CD4-positive, alpha-beta T cell treated with Interleukin-15 for 1 hour (primary cell): ENCODE measurements at regions not wholly inside any gene's neighbourhood (a gene's known extent, or its start where the extent isn't known, plus 50 kb on each side); places are given as distances from the start of the nearest gene placed in this dataset.
"Not testable (repeated sequence)": the region's sequence is repeated elsewhere in the genome, so short reads cannot be mapped to it uniquely, and the experiment has no call there.

Experiments
- DNase-seq: peaks from one replicate; pipeline ENCODE4 v3.0.0-alpha.2; 2020

DNA sequence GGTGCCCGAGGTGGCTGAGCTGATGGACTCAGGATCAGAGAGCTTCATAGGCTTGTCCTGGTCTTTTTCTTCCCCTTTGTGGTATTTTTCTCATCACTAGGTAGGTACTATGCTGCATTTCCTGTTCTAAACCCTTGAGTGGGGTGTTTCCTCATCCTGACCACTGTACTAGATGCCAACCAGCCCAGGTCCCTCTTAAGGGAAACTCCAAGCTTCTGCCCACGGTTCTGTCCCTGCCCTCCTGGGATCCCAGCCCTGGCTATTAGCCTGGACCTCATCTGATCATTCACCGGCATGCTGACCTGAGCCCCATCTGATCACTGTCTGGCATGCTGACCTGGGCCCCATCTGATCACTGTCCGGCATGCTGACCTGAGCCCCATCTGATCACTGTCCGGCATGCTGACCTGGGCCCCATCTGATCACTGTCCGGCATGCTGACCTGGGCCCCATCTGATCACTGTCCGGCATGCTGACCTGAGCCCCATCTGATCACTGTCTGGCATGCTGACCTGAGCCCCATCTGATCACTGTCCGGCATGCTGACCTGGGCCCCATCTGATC lies 207.6 kb downstream of the NDUFA10 start:
- DNase-seq = not testable (repeated sequence)

DNA sequence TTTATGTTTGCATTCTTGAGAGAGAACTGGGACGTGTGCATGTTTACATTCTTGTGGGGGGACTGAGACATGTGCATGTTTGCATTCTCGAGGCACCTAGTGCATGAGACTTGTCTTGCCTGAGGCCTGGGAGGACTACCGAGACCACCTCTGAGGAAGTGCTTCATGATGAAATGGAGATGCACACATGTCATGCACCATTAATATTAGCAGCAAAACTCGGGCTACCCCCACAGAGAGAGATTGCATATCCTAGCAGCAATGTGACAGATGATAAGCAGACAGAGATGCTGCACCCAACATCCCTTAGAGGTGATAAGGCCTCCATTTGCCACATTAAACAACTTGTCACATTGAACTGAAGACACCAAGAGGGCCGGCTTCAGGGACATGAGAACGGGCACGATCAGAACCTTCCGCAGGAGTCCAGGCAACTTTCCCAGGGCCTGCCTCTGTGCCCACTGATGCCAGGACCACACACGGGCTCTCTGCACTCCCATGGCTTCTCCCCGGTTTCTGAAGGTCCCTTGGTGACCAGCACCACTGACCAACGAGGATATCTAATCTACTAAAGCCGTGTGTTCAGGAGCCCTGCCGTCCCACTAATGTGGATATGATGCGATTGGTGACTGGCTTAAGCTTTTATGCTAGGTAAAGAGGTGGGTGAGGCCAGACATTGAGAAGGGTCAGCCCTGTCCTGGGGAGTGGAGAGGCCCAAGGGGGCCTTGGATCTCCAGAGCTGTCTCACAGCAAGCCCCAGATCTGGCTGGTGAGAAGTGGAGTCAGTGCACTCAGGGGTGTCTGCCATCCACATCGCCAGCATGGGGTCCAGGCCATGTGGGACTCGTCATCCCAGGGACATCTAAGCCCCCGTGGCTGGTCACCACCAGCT lies 208.3 kb downstream of the NDUFA10 start:
- DNase-seq = no peak

DNA sequence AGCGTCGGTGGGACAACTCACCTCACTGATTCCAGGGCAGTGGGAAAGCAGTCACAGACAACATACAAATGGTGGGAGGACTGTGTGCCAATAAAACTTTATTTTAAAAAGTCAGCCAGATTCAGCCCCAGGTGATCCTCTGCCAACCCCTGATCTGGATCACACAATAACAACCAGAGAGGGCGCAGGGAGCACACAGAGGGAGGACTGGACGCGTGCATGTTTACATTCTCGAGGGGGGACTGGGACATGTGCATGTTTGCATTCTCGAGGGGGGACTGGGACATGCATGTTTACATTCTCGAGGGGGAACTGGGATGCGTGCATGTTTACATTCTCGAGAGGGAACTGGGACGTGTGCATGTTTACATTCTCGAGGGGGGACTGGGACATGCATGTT lies 209.5 kb downstream of the NDUFA10 start:
- DNase-seq = no peak

DNA sequence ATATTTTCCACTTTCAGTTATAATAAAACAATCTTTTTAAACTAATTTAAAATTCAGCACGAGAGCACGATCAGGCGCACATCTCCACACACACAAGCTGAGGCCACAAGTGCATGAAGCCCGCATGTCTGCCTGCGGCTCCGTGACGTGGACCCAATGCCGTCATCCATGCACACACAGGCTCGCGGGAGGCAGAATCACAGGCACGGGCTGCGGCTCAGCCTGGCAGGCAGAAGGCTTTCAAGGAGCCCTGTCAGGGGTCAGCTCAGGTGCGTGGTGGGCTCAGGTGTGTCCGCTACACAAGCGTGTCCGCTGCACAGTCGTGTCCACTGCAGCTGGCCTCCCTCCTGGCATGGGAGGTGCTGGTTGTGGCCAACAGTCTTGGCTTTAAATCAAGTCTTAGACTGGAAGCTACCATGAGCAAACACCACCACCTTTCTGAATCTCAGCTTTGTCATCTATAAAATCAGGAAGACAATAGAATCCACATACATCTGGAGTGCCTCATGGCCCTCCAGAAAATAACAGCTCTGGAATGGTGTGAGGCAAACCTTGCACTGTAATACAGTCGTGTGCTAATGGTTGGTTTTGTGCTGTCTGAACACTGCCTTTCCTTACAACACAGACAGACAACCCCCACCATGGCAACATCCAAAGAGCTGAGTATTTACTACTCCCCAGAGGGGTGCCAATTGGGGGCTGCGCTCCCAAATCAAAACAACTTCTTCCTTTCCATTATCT lies 210.1 kb downstream of the NDUFA10 start:
- no peak for DNase-seq

DNA sequence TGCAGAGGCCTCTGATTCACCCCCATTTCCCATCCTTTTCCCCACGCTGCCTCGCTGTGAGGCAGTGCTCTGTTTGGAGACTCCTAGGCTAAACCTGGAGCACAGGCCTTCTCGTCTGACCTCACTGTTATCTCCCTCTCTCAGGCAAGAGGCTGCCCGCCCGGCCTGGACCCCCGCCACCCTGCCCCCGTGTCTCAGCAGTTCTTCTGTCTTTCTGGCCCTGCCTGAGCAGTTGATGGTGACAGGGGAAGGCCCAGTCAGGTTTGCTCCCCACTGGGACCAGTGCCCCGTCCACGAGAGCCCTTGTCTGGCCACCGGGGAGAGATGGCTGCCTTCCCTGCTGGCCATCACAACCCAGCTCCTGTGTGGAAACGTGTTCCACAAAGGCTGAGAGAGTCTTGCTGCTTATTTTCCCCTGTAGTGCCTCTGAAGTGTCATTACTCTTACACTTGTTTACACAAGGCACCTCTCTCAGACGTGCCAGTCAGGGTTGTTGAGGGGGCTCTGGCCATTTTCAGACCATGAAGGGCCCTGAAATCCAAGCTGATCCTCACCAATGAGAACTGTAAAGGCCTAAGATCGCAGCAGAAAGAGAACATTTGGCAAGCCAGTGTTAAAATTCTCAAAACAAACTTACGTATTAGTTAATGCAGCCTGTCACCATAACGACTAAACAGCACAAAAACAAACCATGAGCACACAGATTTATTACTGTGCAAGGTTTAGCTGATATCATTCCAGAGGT lies 210.9 kb downstream of the NDUFA10 start:
- DNase-seq = no peak

DNA sequence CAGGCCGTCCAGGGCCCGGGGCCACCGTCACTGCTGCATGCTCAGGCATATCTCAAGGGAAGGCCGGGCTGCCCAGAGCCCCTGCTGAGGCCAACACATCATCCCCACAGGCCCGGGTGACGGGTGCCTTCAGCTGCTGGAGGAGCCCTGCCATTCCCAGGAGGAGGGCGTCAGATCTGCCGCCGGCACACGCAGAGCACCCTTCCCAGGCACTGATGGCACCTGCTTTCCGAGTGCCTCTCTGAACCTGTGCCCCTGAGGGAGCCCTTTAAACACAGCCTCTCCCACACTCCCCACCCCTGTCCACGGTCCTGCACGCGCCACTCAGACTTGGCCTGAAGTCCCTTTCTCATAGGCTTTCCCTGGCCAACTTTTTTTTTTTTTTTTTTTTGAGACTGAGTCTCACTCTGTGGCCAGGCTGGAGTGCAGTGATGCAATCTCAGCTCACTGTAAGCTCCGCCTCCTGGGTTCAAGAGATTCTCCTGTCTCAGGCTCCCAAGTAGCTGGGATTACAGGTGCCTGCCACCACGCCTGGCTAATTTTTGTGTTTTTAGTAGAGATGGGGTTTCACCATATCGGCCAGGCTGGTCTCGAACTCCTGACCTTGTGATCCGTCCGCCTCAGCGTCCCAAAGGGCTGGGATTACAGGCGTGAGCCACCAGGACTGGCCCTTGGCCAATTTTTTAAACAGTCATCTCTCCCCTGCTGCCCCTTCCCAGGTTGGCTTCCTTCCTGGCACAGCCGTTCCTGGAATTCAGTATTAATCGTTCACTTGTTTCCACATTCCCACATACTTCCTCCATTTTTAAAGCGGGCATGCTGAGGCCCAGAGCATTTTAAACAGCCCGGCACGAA lies 211.7 kb downstream of the NDUFA10 start:
- DNase-seq = no peak

DNA sequence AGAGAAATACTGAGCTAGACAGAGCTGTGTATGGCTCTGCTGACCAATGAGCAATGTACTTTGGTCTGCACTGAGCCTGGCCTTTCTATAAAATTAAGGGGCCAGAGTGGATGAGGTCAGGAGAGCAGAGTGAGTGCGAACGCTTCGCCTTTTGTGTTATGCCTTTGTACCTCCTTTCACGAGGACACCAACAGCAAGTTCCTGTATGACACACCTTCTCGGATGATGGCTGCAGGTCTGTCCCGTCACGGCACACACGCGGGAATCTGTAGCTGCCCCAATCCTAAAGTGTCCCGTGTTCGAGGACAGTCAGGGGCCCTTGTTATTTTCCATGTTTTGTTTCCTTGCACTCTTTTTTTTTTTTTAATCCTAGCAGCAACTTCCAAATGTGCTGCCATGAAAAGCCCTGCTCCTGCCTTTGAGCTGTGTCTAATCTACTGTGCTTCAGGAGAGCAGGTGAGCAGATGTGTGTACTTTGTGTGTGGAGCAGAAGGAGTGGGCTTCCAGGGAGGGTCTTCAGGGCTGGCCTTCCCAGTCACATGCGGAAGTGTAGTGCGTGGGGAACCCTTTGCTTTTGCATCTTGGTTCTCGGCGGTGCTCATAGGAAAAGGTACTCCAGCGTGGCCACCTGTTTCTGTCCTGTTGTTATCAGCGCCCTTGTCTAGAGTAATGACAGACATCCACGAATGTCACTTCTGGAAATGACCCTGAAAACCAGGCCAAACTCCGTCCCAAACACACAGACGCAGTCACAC lies 213.2 kb downstream of the NDUFA10 start:
- no peak for DNase-seq

DNA sequence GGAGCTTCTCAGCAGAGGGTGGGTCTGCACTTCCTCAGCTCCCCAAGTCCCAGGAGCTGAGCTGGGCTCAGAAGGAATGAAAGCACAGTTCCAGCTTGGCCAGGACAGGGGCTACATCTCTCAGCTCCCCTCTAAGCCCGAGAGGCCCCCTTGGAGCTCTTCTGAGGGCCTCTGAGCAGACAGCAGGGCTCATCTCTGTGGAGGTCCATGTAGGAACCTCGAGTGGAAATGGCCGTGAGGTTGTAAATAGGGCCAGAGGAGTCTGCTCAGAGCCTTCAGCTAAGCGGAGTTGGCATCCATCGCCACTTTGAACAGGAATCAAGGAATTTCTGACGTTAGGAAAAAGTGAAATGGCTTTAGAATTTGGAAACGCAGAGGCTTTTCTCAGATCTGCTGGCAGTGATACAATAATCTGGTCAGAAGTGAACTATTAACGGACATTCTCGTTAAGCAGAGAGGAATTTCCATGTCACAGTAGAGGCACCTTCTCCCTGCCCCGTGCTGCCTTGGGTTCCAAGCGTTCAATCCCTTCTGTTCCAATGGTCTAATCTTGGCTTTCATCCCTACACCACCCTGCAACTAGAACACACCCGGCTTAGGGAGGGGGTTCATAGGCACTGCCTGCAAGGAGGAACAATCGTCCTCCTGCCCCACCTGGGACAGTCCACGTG lies 213.9 kb downstream of the NDUFA10 start:
- no peak for DNase-seq

DNA sequence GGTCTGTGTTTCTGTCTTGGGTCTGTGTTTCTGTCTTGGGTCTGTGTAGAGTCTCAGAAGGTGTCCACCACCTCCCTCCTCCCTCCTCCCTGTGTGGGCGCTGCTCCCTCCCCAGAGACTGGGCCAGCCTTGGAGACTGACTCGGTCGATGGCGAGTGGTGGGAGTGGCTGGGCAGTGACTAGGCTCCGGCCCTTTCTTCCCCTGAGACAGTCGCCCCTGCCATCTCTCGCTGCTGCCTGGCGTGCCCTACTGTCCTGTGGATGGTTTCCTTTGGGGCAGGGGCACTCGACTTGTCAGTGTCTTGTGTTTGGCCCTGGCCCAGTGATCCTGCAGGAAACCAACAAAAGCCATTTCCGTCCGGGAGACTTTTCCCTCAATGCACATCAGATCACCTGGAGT lies 215.8 kb downstream of the NDUFA10 start:
- no peak for DNase-seq

DNA sequence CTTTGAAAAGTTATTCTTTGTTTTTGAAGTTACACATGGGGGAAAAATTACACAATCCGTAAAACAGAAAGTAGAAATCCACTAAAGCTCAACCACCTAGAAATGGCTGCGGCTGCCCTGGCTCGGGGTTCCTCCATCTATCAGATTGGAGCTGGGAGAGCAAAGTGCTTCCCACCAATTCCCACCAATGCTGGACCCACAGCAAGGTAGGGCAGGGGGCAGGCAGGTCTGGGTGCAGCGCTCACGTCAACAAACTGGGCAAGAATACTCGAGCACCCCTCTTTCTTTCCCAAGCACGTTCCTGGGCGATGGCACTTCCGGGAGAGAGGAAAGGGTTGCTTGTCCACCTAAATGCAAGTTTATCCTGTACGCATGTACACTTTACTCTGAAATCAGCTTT lies 217.6 kb downstream of the NDUFA10 start:
- no peak for DNase-seq

DNA sequence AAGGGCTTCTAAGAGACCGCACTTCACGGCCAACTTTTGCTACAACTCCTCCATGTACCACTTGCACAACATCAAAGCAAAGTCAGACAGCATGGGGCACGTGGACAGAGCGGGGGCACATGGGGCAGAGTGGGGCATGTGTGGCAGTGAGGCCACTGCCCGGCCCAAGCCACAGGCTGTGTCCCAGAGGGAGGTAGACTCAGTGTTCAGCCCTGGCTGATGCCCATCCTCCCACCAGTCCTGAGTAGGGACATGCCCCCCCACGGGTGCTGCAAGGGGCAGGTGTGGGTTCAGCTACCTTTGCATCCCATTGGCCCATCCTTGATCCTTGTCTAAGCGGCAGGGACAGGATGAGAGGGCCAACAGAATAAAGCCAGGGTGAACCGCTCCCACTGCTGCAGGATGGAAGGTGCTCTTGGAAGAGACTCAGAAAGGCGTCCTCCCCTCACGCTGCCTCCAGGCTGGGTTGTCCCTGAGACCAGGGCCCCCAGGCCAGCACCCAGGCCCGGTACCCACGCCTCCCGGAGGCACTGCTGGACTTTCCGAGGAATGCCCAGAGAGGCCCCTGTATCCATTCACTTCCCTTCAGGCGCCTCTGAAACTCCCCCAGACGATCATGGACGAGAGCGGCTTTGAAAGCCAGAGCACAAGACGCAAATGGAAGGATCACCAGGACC lies 218.2 kb downstream of the NDUFA10 start:
- DNase-seq = no peak

DNA sequence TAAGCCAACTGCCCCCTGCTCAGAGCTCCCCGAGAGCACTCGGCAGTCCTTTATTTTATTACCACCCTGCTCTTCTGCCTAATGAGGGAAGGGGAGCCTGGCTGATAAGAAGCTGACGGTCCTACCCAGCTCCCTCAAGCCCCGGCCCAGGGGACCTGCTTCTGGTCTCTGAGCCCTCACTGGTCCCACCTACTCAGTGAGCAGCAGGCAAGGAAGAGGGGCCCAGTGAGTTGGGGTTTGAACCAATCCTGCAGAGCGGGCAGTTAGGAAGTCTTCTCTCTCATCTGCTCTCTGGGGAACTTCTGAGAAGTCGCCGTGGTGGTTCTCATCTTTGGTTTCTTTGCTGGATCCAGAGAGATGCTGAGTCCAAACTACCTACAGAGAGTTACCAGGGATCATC lies 218.9 kb downstream of the NDUFA10 start:
- DNase-seq = no peak

DNA sequence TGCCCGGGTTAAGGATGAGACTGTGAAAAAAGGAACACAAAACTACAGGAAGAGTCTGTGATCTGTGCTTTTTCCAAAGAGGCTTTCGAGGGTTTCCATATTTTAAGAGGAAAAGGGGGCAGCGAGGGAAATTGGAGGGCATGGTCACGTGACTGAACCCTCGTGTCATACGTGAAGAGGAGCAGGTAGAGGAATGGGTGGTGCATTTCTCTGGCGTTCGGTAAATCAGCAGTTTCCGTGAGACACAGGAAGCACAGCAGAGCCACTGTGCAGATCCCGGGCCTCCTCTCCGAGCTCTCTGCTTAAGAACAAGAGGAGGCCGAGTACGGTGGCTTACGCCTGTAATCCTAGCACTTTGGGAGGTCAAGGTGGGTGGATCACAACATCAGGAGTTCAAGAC lies 219.7 kb downstream of the NDUFA10 start:
- no peak for DNase-seq

DNA sequence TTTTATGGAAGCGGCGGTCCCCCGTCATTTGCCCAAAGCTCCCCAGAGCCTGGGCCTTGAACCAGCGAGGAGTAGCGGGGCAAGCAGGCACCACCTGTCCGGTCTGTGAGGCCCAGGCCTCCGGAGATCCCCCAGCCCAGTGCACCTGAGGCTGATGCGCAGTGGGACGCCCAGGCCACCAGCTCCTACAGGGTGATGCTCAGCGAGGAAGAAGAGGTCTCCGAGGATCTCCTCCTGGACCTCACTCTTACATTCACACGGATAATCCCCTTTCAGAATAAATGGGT lies 220.2 kb downstream of the NDUFA10 start:
- no peak for DNase-seq

DNA sequence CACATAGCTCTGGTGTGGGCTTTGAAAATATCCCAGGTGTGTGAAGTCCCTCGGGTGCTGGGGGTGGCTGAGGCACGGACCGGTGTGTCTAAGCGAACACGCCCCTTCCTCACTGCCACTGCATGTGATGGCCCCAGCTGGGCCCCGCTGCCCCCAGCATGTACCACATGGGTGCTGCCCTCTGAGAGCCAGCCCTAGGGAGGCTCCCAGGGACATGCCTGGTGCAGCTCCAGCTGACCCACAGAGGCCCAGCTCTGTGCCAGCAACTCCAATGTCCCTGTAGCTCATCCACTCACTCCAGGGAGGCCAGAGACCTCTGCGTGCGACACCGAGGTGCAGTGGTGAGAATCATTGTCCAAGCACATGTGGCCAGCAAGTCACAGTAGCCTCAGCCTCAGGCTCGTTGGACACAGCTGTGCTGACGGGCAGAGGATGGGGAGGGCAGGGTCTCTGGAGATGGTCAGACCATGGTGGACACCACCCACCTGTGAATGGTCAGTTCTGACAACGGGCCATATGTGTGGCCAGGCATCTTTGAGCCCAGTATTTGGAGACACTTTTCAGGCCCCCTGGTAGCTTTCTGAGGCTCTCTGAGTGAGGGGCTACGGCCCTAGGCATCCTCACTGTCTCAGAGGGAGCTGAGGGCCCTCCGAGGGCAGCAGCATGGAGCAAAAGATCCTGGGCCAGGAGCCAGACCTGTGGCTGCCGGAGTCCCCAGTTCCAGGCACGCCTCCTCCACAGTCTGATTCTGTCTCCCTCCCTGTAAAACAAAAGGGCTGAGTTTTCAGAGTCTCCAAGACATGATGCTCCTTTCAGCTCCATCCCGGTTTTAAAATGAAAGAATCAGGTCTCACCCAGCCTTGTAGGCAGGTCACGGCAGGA lies 220.7 kb downstream of the NDUFA10 start:
- no peak for DNase-seq

DNA sequence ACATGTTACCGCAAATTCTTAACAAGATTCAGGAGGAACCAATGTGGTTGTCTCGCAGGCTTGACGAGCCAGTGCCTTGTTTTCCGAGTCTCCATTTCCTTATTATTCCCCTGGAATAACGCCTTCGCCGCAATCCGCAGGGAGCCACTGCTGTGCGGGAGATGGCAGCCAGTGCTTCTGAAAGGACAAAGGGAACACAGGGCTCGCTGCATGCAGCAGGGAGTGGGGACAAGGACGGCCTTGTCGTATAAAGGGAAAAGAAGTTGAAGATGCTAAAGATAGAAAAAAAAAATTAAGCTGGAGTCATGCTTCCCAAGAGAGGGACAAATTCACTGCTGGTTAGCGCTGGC lies 221.4 kb downstream of the NDUFA10 start:
- no peak for DNase-seq

DNA sequence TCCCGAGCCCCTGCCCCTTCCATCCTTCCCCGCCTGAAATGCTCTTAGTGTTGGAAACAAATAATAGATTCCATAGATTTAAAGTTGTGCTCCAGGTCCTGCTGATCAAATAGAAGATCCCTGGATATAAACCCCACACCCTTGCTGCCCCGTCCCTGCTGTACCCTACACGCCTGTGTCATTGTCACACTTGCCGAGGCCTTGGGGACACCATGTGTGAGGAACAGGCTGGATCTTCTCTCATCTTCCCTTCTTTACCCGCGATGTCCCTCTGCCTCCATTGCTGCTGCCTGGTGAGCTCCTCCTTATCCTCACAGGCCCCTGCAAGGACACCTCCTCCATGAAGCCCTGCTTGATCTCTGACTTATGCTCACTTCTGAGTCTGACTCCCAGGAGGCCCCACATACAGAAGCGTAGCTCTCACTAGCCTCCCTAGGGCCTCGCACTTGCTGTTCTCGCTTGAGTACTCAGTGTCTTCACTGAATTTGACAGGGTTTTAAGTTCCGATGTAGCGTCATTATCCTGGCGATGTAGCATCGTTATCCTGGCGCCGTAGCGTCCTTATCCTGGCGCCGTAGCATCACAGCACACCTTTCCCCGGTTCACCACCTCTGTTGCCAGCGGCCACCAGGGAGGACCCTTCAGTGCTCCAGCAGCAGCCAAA lies 221.9 kb downstream of the NDUFA10 start:
- DNase-seq = no peak

DNA sequence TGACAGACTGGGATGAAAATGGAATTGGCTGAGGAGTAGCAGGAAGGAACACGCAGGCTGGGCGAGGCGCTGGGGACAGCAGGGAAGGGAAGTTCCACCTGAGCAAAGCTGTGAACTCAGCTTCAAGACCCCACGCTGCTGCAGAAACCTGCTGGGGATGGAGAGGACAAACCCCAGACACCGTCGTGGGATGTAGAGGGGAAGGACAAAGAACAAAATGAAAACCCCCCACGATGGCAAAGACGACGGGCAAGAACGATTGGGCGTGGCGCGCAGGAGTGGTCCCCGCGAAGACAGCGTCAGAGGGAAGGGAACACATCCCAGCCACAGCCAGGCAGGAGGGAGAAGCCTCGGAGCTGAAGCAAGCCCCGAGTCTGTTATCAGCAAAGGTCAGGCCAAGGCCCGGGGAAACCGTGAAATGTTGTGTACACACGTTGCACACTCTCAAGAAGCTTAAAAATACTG lies 222.9 kb downstream of the NDUFA10 start:
- no peak for DNase-seq
